GM23338 (cell line): ENCODE measurements at regions not wholly inside any gene's neighbourhood (a gene's known extent, or its start where the extent isn't known, plus 50 kb on each side); places are given as distances from the start of the nearest gene placed in this dataset.

ENCODE experiments used
- CREB1 ChIP-seq: fragments of 250-450 bp; sonication (Bioruptor Pico); IDR thresholded peaks from 2 replicates; pipeline ENCODE4 v1.5.0; 2020; ENCODE audit warnings: low read depth, mild to moderate bottlenecking, moderate library complexity
- JUNB ChIP-seq: IDR thresholded peaks from one replicate; pipeline ENCODE4 v1.6.1; 2016; ENCODE audit warnings: antibody characterized with exemption; ENCODE audit not compliant: unreplicated experiment
- POLR2AphosphoS5 ChIP-seq: IDR thresholded peaks from 2 replicates; pipeline ENCODE4 v1.6.1; 2016; ENCODE audit warnings: antibody characterized with exemption, low read depth
- TF ChIP-seq, protein P1 (sequence below), 2 experiments: fragments of 200-600 bp in 1 of 2; sonication (generic) in 1 of 2; conservative IDR thresholded peaks; 2 replicates each; pipeline versions ENCODE4 v1.5.1 to v1.6.1; 2016 to 2017; ENCODE audit warnings: antibody characterized with exemption in 2 of 2, low read depth in 2 of 2, mild to moderate bottlenecking in 2 of 2, moderate library complexity in 1 of 2

DNA sequence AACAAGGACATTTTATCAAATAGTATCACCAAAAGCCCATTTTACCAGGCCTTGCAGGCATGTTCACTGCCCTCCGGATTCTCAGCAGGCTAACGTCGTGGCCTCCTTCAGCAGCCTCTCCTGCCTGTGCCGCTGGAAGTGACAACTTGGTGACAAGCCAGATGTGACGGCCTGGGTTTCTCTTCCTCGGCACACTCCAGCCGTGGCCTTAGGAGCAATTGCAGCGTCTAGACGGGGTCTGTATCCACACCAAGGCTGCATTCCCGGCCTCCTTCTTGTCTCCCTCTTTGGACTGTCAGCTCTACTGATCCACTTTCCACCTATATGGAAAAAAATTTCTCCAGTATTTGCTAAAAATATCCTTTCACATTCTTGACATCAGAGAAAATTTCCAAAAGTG lies 145.3 kb upstream of the MGMT start:
- TF ChIP-seq, protein P1, sequence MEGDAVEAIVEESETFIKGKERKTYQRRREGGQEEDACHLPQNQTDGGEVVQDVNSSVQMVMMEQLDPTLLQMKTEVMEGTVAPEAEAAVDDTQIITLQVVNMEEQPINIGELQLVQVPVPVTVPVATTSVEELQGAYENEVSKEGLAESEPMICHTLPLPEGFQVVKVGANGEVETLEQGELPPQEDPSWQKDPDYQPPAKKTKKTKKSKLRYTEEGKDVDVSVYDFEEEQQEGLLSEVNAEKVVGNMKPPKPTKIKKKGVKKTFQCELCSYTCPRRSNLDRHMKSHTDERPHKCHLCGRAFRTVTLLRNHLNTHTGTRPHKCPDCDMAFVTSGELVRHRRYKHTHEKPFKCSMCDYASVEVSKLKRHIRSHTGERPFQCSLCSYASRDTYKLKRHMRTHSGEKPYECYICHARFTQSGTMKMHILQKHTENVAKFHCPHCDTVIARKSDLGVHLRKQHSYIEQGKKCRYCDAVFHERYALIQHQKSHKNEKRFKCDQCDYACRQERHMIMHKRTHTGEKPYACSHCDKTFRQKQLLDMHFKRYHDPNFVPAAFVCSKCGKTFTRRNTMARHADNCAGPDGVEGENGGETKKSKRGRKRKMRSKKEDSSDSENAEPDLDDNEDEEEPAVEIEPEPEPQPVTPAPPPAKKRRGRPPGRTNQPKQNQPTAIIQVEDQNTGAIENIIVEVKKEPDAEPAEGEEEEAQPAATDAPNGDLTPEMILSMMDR (conservative IDR thresholded peaks at IDR 0.05; ENCODE audit: low read depth in 2 of 2): no peak
- TF ChIP-seq POLR2AphosphoS5 (no peak), JUNB (no peak), CREB1 (CRISPR knock-in tag) (no peak)
